ENCODE measurements at regions not wholly inside any gene's neighbourhood (a gene's known extent, or its start where the extent isn't known, plus 50 kb on each side); places are given as distances from the start of the nearest gene placed in this dataset.
"Not testable (repeated sequence)": the region's sequence is repeated elsewhere in the genome, so short reads cannot be mapped to it uniquely, and the experiment has no call there.

DNA sequence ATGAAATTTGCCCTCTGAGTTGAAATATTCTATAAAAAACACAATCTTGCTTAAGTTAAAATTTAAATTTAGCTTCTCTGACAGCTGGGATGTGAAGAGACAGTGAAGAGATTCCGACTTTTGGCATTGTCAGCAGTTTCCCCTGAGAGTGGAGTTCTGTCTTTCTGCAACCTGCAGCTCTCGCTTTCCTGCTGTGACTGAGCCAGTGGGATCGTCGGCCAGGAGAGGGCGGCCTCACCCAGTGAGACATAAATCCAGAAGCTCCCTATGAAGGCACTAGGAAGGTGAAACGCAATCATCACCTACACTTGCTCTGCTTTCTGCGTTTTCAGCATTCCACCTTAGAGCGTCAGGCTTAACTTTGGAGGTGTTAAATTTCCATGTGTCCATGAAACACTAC is 75.4 kb upstream of the HNMT start:
- DNase-seq (ENCODE audit: low read depth): no peak

DNA sequence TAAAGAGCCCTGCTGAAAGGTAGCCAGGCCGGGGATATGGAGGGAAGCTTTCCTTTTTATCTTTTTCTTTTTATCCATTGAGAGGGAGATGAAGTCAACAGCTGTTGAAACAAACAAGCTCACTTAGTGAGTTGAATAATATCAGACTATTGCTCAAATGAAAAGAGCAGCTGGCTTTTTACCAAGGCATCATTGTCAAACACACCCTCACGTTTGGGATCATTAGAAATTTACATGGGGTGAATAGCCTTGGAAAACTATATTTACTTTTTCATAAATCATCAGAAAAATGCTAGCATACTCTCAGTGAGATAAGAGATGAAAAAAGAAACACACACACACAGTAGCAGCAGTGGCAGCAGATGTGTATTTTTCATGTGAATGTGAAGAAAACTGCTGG is 71.5 kb upstream of the HNMT start:
- no peak for DNase-seq (ENCODE audit: low read depth)

DNA sequence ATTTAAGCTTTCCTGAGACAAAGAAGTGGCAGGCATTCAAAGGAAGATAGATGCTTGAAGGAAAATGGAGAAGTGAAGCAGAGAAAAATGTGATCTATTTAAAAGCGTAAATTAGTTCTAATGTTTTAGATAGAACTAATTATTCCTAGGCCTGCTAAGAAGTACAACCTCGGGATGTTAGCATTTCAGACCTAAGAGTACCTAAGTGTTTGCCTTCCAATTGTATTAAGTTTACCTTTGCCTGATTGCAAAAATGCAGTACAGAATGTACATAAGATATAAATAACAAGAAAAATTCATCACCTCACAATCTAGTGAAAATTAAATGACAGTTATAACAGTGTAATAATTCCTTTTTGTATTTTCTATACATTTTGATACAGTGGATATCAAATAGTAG is 71.1 kb upstream of the HNMT start:
- no peak for DNase-seq (ENCODE audit: low read depth)

DNA sequence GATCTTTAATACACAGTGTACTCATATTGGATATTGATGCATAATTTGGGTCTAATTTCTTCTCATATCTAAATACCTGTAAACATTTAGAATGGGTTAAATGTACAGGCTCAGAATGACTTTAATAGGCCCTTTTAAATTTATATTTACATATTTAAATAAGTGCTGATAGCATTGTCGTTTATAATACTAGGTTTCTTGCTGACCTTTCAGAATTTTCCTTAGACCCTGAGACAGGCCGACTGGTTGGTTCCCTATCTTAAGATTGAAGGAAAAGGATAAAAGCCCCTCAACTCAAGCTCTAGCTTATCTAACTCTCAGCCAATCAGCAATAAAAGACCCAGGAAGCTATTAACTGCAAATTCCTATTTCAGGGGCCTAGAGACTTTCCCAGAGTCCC is 67.8 kb upstream of the HNMT start:
- no peak for DNase-seq (ENCODE audit: low read depth)

DNA sequence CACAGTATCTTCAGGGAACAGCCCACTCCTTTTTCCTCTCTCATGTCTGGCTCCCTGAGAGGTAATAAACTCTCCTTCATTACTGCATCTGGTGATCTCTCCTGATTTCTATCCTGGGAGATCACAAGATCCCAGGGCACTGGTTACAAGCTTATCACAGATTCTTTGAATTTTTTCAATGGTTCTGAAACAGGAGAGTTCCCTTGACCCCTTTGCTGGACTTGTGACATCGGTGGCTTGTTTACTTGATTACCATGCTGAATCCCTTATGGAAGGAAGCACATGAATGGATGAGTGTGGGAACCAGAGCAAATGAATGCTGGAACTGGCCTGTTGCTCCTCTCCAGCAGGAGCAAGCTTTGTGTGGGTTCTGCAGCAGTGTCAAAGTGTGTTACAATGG is 67.2 kb upstream of the HNMT start:
- DNase-seq (ENCODE audit: low read depth): no peak

DNA sequence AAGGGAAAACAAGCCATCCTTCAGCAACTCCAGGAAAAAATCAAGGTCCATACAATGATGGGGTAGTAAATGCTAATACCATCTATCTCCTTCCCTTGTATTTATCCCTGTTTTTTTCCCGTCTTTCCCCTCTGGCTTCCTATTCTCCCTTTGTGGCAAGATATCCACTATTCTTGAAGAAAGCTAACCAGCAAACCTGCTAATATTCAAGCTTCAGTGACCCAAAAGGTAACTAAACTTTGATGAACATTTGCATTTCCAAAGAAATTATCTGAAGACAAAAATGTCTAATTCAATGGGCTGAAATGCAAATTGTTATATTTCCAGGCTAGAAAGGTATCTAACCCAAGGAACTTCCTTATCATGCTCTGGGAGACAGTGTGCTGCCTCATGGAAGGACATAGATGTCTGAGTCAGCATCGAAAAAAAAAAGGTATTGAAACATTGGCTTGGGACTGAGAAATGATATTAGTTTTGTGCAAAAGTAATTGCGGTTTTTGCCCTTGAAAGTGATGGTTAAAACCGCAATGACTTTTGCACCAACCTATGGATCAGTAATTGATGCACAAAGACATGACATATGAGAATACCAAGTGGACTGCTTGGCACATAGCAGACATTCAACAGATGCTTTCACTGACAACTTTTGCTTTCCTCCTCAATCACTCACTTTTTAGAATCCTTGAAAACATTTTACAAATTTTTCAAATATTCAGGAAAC is 63.7 kb upstream of the HNMT start:
- no peak for DNase-seq (ENCODE audit: low read depth)

DNA sequence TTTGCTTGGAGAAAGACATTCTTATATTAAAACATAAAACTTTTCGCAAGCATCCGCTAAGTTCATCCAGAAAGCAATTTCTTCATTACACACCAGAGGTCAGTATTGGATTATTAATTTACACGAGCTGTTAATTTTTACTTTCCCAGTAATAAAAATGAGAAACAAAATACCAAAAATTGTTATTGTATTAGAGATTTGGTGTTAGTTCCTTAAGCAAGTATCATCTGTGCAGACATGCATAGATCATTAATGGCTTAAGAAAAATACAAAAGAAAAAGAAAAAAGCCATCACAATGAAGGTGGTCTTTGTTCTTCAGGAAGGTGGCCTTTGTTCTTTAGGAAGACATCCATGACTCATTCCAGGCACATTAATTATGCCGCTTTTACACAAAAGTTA is 53.6 kb upstream of the HNMT start:
- DNase-seq (ENCODE audit: low read depth): no peak

DNA sequence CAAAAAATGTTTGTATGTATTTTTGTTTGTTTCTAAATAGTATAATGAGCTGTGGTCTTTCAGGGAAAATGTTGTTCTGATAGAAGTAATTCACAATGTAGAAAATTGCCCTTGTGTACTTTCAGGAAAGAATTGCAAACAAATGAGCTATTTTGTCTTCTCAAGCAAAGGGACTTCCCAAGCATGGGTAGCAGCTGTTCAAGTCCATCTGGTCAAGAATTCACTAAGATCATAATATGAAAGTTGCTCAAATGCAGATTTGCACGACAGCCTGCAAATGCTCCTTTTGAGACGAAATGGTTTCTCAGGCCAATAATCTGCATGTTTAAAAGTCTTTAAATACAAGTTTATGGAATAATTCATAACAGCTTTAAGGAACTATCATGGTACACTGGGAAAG is 51.9 kb upstream of the HNMT start:
- no peak for DNase-seq (ENCODE audit: low read depth)

DNA sequence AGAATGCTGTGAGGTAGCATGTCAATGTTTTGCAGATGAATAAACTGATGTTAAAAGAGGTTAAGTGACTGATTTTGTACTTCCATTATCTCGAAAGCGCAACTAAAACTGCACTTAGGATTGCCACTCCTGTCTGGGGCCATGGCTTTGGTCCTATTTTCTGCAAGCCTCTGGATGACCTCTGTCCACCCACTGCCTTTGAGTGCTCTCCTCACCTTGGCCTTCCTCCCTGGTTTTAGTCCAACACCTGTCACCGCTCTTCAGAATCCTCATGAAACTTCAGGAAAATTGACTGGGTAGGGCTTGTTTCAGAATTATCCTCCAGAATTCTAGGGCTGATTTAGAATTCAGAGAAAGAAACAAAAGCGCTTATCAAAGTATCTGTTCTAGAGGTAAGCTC is 51.1 kb upstream of the HNMT start:
- no peak for DNase-seq (ENCODE audit: low read depth)

DNA sequence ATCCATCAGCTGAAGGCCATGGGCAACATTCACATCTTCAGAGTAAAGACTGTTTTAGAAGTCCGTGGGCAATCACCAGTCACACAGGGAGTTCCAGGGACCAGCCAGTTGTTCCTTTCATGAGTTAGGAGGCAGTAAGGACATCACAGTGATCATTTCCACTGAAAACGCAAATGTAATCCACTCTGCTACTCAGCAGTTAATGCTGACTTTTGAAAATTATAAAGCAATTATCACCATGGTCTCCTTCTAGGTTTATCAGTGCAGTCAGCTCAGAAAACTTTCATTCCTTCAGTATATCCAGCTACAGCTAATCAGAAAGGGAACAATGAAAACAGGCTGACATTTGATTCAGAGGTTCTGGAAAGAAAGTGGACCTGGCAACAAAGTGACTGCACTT is 50.6 kb upstream of the HNMT start:
- DNase-seq (ENCODE audit: low read depth): not testable (repeated sequence)

Measured in stromal cell of bone marrow (primary cell).